Fibroblast of pulmonary artery (primary cell): ENCODE measurements at regions not wholly inside any gene's neighbourhood (a gene's known extent, or its start where the extent isn't known, plus 50 kb on each side); places are given as distances from the start of the nearest gene placed in this dataset.

ENCODE experiments used
- DNase-seq: peaks from one replicate; pipeline ENCODE4 v3.0.0-alpha.2; 2010; ENCODE audit warnings: low read depth
- H3K4me3 ChIP-seq: replicated peaks from 2 replicates; pipeline ENCODE4 v1.5.1; 2011; ENCODE audit warnings: low read depth, mild to moderate bottlenecking, control low read depth, low read length, moderate library complexity
- TF ChIP-seq, protein P1 (sequence below): IDR thresholded peaks from 2 replicates; pipeline ENCODE4 v1.5.1; 2011; ENCODE audit warnings: mild to moderate bottlenecking, control low read depth, low read length, inconsistent platforms; ENCODE audit errors: missing control alignments

DNA sequence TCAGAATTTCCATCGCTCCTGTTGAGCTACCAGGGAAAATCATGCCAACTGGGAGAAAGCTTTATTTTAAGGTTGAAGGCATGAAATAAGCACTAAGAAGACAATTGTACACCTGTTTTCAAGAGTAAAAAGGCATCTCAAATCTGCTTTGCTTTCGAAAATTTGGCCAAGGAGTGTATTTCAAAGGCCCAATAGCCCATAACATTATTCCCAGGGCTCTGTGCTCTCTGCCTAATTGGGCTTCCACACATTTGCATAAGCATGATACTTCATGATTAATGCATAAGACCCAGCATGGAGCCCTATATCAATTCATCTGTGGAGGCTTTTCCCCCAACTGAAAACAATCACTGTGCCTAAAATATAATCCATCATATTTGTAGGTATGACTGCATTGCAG, 258.5 kb downstream of the NOVA1 start:
- DNase-seq, result no peak
- H3K4me3 ChIP-seq, result no peak overlapping the region
- TF ChIP-seq, protein P1, sequence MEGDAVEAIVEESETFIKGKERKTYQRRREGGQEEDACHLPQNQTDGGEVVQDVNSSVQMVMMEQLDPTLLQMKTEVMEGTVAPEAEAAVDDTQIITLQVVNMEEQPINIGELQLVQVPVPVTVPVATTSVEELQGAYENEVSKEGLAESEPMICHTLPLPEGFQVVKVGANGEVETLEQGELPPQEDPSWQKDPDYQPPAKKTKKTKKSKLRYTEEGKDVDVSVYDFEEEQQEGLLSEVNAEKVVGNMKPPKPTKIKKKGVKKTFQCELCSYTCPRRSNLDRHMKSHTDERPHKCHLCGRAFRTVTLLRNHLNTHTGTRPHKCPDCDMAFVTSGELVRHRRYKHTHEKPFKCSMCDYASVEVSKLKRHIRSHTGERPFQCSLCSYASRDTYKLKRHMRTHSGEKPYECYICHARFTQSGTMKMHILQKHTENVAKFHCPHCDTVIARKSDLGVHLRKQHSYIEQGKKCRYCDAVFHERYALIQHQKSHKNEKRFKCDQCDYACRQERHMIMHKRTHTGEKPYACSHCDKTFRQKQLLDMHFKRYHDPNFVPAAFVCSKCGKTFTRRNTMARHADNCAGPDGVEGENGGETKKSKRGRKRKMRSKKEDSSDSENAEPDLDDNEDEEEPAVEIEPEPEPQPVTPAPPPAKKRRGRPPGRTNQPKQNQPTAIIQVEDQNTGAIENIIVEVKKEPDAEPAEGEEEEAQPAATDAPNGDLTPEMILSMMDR, result no peak

DNA sequence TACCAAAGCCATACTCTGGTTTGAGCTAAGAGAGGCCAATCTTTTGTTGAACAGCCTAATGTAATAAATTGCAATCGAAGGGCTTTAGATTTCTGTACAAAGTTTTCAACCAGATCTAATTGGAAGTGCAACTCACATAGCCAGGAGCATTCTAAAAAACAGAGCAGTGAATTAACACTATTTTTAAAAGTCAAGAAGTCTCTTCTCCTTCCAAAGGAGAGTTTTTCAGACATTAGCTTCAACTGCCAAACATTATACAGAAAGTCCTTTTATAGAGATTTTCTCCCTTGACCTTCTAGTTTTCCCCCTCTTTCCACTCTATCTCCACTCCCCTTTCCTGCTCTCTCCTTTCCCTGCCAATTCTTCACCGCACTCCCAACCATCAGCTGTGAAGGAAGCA, 259.6 kb downstream of the NOVA1 start:
- H3K4me3 ChIP-seq, result no peak overlapping the region
- TF ChIP-seq, protein P1, result no peak
- DNase-seq, result peak; percentile 17

DNA sequence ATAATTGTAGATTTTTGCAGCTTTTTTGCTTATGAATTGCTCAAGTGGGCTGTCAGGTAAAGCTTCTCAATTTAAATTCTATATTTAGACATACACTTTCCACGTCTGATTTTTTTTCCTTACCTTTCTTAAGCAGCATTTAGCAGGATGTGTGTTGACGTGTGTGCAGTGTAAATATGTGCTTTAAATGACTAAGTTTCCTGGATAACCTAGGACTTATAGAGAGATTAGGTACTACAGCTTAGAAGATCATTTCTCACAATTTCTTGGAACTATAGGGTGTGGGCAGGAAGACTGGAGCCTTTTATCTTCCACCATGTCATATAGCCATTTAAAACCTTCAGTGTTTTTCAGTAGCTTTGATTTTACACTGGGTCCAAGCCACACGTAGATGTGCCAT, 263.5 kb downstream of the NOVA1 start:
- TF ChIP-seq, protein P1, result no peak
- DNase-seq, result no peak
- H3K4me3 ChIP-seq, result no peak overlapping the region

DNA sequence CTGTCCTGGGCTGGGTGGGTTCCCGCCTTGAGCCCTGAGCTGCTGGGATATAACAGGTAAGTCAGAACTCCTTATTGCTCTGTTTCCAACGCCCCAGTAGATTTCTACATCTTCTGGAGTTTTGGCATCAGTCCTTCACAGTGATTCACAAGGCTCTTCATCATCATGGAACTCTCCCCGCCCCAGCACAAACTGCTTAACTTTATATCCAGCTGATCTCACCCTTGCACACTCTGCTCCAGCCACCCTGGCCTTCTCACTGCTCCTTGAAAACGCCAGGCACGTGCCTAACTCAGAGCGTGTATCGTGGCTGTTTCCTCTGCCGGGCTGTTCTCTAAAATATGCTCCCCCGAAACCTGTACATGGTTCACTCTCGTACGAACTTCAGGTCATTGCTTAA, 264.9 kb downstream of the NOVA1 start:
- H3K4me3 ChIP-seq, result no peak overlapping the region
- DNase-seq, result peak; percentile 28
- TF ChIP-seq, protein P1, result no peak

DNA sequence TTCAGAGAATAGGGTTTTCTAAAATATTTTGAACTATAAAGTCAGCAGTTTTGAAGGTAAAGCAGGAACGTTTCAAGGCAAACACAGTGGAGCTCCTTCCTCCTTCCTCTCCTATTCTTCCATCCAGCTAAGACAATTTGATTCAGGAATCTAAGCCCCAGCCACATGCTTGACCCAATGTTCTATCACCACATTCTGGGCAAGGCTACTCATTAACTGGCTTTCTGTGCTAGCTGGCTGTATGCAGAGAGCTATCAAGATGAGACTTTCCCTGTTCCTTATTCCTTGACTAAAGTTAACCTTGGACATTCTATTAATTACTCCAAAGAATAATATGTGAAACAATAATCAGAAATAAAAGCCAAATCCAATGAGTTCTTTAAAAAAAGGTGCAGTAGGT, 266.9 kb downstream of the NOVA1 start:
- no peak for DNase-seq
- H3K4me3 ChIP-seq, result no peak overlapping the region
- TF ChIP-seq, protein P1, result no peak

DNA sequence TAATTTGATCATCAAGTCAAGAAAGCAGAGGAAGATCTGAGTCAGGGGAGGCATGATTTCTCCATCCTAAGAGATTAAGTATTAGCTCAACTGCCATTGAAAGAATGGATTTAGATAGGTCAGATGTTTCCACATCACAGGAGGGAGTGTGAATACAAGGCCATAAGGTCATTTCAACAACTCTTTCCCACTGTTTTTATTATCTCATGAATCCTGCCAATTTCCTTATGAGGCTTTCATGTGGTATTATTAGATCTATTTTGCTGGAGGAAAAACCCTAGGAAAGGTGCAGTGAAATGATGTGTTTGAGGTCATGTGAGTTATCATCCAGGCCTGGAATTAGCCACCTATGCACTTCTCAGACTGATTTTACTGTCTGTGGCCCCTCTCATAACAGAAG, 269.0 kb downstream of the NOVA1 start:
- H3K4me3 ChIP-seq, result no peak overlapping the region
- DNase-seq, result no peak
- TF ChIP-seq, protein P1, result no peak

DNA sequence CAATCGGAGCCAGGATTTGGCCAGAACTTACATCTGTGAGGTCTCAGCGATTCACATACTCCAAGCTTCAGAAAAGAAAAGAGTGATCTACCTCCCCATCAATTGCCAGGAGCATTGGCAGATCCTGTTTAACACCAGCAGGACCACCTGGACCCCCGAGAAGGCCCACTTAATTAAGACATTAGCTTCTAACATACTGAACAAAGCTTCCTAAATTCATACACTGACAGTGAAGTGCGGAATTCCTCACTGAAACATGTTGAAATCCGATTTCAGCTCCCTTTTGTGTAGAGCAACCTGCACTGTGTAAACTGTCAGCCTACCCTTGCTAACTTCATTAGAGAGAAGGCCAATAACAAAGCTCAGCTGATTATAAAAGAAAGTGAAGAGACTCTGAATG, 274.0 kb downstream of the NOVA1 start:
- DNase-seq, result no peak
- TF ChIP-seq, protein P1, result no peak
- H3K4me3 ChIP-seq, result no peak overlapping the region
